OCI-LY3 (cell line): ENCODE measurements at regions not wholly inside any gene's neighbourhood (a gene's known extent, or its start where the extent isn't known, plus 50 kb on each side); places are given as distances from the start of the nearest gene placed in this dataset.

Experiments
- H2AFZ ChIP-seq: fragments of 200-600, 300-600 bp; shearing (Covaris generic); 2 replicates; pipeline ENCODE4 v1.6.0; 2014; ENCODE audit warnings: antibody characterized with exemption, low read depth, low read length
- H3K27ac ChIP-seq: fragments of 200-600, 300-600 bp; sonication (generic); 2 replicates; pipeline ENCODE4 v1.5.1; 2014; ENCODE audit warnings: mild to moderate bottlenecking, low read length, moderate library complexity, mixed read lengths
- H3K27me3 ChIP-seq: fragments of 200-600, 300-600 bp; sonication (generic); 2 replicates; pipeline ENCODE4 v1.6.1; 2014; ENCODE audit warnings: low read depth, low read length, mixed read lengths
- H3K36me3 ChIP-seq: fragments of 200-600, 300-600 bp; sonication (generic); replicated peaks from 2 replicates; pipeline ENCODE3; 2014; ENCODE audit warnings: low read depth, low read length, mixed read lengths
- H3K4me1 ChIP-seq: fragments of 300-600, 200-600 bp; sonication (generic); 2 replicates; pipeline ENCODE4 v1.6.1; 2014; ENCODE audit warnings: low read length, mixed read lengths
- H3K4me2 ChIP-seq: fragments of 200-600, 300-600 bp; sonication (generic); 2 replicates; pipeline ENCODE4 v1.6.1; 2014; ENCODE audit warnings: low read length, mixed read lengths
- H3K4me3 ChIP-seq: fragments of 300-600, 200-600 bp; sonication (generic); 2 replicates; pipeline ENCODE4 v1.5.1; 2014; ENCODE audit warnings: antibody characterized with exemption, mild to moderate bottlenecking, low read length, moderate library complexity
- H3K79me2 ChIP-seq: fragments of 300-600, 200-600 bp; shearing (Covaris generic); 2 replicates; pipeline ENCODE4 v1.6.1; 2014; ENCODE audit warnings: mild to moderate bottlenecking, low read length, mixed read lengths
- H3K9ac ChIP-seq: fragments of 300-600, 200-600 bp; shearing (Covaris generic); 2 replicates; pipeline ENCODE4 v1.6.0; 2014; ENCODE audit warnings: mild to moderate bottlenecking, low read length, moderate library complexity
- H3K9me3 ChIP-seq: fragments of 200-600, 300-600 bp; shearing (Covaris generic); 2 replicates; pipeline ENCODE4 v1.6.1; 2014; ENCODE audit warnings: low read length, mixed read lengths; ENCODE audit not compliant: insufficient read depth
- H4K20me1 ChIP-seq: fragments of 200-600, 300-600 bp; sonication (generic); 2 replicates; pipeline ENCODE4 v1.6.1; 2016; ENCODE audit warnings: low read length, mixed read lengths; ENCODE audit not compliant: insufficient read depth
- CTCF ChIP-seq: fragments of 200-600, 300-600 bp; sonication (generic); IDR thresholded peaks from 2 replicates; pipeline ENCODE4 v1.5.1; 2014; ENCODE audit warnings: antibody characterized with exemption, low read length, low read depth
- EZH2phosphoT487 ChIP-seq: fragments of 200-600 bp; shearing (Covaris generic); IDR thresholded peaks from 2 replicates; pipeline ENCODE4 v1.6.1; 2018; ENCODE audit warnings: antibody characterized with exemption, mixed run types, low read depth

- Histone ChIP-seq H3K9me3 (no peaks in the 10 kb centered on the region), H3K4me2 (no peak overlapping the region), H3K27ac (no peak overlapping the region), H2AFZ (no peak overlapping the region), H3K9ac (no peak overlapping the region), H3K4me1 (no peaks in the 10 kb centered on the region), H3K27me3 (no peaks in the 10 kb centered on the region), H3K79me2 (no peaks in the 10 kb centered on the region), H3K36me3 (no peaks in the 10 kb centered on the region), H4K20me1 (no peaks in the 10 kb centered on the region), H3K4me3 (no peak overlapping the region)
- TF ChIP-seq EZH2phosphoT487 (no peak), CTCF (no peak)
Measured at GRCh38 chr2:239578381-239578780, 177.6 kb upstream of the HDAC4 start.

- Histone ChIP-seq H3K4me2 (no peak overlapping the region), H2AFZ (no peak overlapping the region)
- TF ChIP-seq EZH2phosphoT487 (no peak), CTCF (no peak)
Measured at GRCh38 chr2:239577935-239578334, 177.1 kb upstream of the HDAC4 start.

GRCh38 chr2:239576784-239577685 is 176.2 kb upstream of the HDAC4 start:
- Histone ChIP-seq H3K27me3 (no peaks in the 10 kb centered on the region), H3K9ac (no peak overlapping the region), H3K27ac (no peak overlapping the region), H3K4me3 (no peak overlapping the region), H3K9me3 (no peaks in the 10 kb centered on the region), H4K20me1 (no peaks in the 10 kb centered on the region), H3K79me2 (no peaks in the 10 kb centered on the region), H2AFZ (no peak overlapping the region), H3K36me3 (no peaks in the 10 kb centered on the region), H3K4me1 (no peaks in the 10 kb centered on the region), H3K4me2 (no peak overlapping the region)
- TF ChIP-seq EZH2phosphoT487 (no peak), CTCF (no peak)

More at GRCh38 chr2:239577935-239578334, 177.1 kb upstream of the HDAC4 start:
- Histone ChIP-seq H3K27ac (no peak overlapping the region), H3K9ac (no peak overlapping the region), H4K20me1 (no peaks in the 10 kb centered on the region), H3K4me1 (no peaks in the 10 kb centered on the region), H3K9me3 (no peaks in the 10 kb centered on the region), H3K36me3 (no peaks in the 10 kb centered on the region), H3K27me3 (no peaks in the 10 kb centered on the region), H3K79me2 (no peaks in the 10 kb centered on the region), H3K4me3 (no peak overlapping the region)

GRCh38 chr2:239575931-239576445 is 175.2 kb upstream of the HDAC4 start:
- no peak overlapping the region for H3K4me3 ChIP-seq
- no peaks in the 10 kb centered on the region for H3K36me3 ChIP-seq
- no peaks in the 10 kb centered on the region for H3K27me3 ChIP-seq

More at GRCh38 chr2:239575931-239576445, 175.2 kb upstream of the HDAC4 start:
- no peaks in the 10 kb centered on the region for H3K9me3 ChIP-seq
- H3K9ac ChIP-seq, result no peak overlapping the region
- H3K4me2 ChIP-seq, result no peak overlapping the region
- H2AFZ ChIP-seq, result no peak overlapping the region
- no peaks in the 10 kb centered on the region for H4K20me1 ChIP-seq
- TF ChIP-seq EZH2phosphoT487 (no peak), CTCF (no peak)
- no peaks in the 10 kb centered on the region for H3K79me2 ChIP-seq
- H3K4me1 ChIP-seq, result no peaks in the 10 kb centered on the region
- no peak overlapping the region for H3K27ac ChIP-seq
